Omental fat pad (tissue), 3 donors: ENCODE measurements at regions not wholly inside any gene's neighbourhood (a gene's known extent, or its start where the extent isn't known, plus 50 kb on each side); places are given as distances from the start of the nearest gene placed in this dataset.

Experiments
- ATAC-seq: fragments of 150-250 bp; one replicate; pipeline ENCODE4 v1.9.1; 2016; ENCODE audit warnings: mild to moderate bottlenecking, moderate library complexity; ENCODE audit not compliant: low FRiP score
- DNase-seq: peaks from one replicate; pipeline ENCODE4 v3.0.0-alpha.2; 2019; ENCODE audit warnings: low spot score
- TF ChIP-seq, protein P1 (sequence below), 3 donors: fragments of 450-650 bp; IDR thresholded peaks; one replicate each; pipeline ENCODE4 v1.5.1; 2016 to 2017; ENCODE audit warnings: antibody characterized with exemption in 3 of 3, mild to moderate bottlenecking in 3 of 3, moderate library complexity in 2 of 3

- DNase-seq (no peak), ATAC-seq (no peak)
- TF ChIP-seq, protein P1, sequence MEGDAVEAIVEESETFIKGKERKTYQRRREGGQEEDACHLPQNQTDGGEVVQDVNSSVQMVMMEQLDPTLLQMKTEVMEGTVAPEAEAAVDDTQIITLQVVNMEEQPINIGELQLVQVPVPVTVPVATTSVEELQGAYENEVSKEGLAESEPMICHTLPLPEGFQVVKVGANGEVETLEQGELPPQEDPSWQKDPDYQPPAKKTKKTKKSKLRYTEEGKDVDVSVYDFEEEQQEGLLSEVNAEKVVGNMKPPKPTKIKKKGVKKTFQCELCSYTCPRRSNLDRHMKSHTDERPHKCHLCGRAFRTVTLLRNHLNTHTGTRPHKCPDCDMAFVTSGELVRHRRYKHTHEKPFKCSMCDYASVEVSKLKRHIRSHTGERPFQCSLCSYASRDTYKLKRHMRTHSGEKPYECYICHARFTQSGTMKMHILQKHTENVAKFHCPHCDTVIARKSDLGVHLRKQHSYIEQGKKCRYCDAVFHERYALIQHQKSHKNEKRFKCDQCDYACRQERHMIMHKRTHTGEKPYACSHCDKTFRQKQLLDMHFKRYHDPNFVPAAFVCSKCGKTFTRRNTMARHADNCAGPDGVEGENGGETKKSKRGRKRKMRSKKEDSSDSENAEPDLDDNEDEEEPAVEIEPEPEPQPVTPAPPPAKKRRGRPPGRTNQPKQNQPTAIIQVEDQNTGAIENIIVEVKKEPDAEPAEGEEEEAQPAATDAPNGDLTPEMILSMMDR (IDR thresholded peaks at IDR 0.05) = no peak
Measured at GRCh38 chr13:89862691-89863036, 1484.8 kb upstream of the MIR17HG start.

- ATAC-seq (no peak), DNase-seq (no peak)
- TF ChIP-seq, protein P1 (IDR thresholded peaks at IDR 0.05) = no peak
Measured at GRCh38 chr13:89865164-89866064, 1482.1 kb upstream of the MIR17HG start.

- TF ChIP-seq, protein P1 (IDR thresholded peaks at IDR 0.05) = no peak
- DNase-seq (no peak), ATAC-seq (no peak)
Measured at GRCh38 chr13:89869312-89869711, 1478.2 kb upstream of the MIR17HG start.

- TF ChIP-seq, protein P1 (IDR thresholded peaks at IDR 0.05) = no peak
- DNase-seq (no peak), ATAC-seq (no peak)
Measured at GRCh38 chr13:89878904-89879303, 1468.6 kb upstream of the MIR17HG start.

GRCh38 chr13:89880201-89880600, 1467.3 kb upstream of the MIR17HG start:
- ATAC-seq = no peak
- TF ChIP-seq, protein P1 (IDR thresholded peaks at IDR 0.05) = no peak
- no peak for DNase-seq

GRCh38 chr13:89883893-89884448, 1463.5 kb upstream of the MIR17HG start:
- no peak for DNase-seq
- TF ChIP-seq, protein P1 (IDR thresholded peaks at IDR 0.05) = no peak
- no peak for ATAC-seq

DNA sequence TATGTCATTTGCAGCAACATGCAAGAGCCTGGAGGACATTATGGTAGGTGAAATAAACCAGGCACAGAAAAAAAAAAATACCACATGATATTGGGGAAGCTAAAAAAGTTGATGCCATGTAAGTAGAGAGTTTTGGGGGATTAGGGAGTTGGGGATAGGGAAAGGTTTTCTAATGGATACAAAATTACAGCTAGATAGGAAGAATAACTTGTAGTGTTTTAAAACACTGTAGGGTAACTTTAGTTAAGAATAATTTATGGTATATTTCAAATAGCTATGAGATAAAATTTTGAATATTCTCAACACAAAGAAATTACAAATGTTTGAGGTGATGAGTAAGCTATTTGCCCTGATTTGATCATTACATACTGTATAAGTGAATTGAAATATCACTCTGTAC, 1456.7 kb upstream of the MIR17HG start:
- ATAC-seq = no peak
- no peak for DNase-seq
- TF ChIP-seq, protein P1 (IDR thresholded peaks at IDR 0.05) = no peak
